HEK293 (cell line): ENCODE measurements at regions not wholly inside any gene's neighbourhood (a gene's known extent, or its start where the extent isn't known, plus 50 kb on each side); places are given as distances from the start of the nearest gene placed in this dataset.

Source experiments
- CTCF ChIA-PET: fragments of 350-600 bp; formaldehyde crosslinking; extraction: SDS; loops from one replicate; lab custom pipeline; 2021; ENCODE audit warnings: antibody characterized with exemption; lab: Yijun Ruan, JAX
- POLR2A ChIA-PET: fragments of 300-600 bp; formaldehyde crosslinking; extraction: SDS; loops from one replicate; lab custom pipeline; 2020; ENCODE audit warnings: antibody characterized with exemption, inconsistent platforms; lab: Yijun Ruan, JAX
- H3K27ac ChIP-seq: fragments of 200-500 bp; sonication (Bioruptor generic); 2 replicates; pipeline ENCODE4 v1.5.1; 2014; ENCODE audit warnings: low read depth, low read length, control low read depth, inconsistent platforms; ENCODE audit errors: extremely low read depth
- H3K36me3 ChIP-seq, 2 experiments: fragments of 200-500 bp in 1 of 2; sonication (Bioruptor generic) in 1 of 2; 1 replicate in 1 of 2; 2 replicates in 1 of 2; pipeline ENCODE4 v1.5.1; 2014 to 2017; ENCODE audit warnings: inconsistent platforms in 2 of 2, low read length in 2 of 2; ENCODE audit not compliant: control insufficient read depth in 2 of 2, insufficient read depth in 1 of 2
- H3K4me1 ChIP-seq: fragments of 200-500 bp; sonication (Bioruptor generic); 2 replicates; pipeline ENCODE4 v1.5.1; 2014; ENCODE audit warnings: mild to moderate bottlenecking, low read length, inconsistent platforms; ENCODE audit not compliant: control insufficient read depth, insufficient read depth
- H3K4me3 ChIP-seq: 2 replicates; pipeline ENCODE4 v1.5.1; 2011; ENCODE audit warnings: low read depth, mild to moderate bottlenecking, control low read depth, low read length, moderate library complexity
- H3K9me3 ChIP-seq: fragments of 200-500 bp; sonication (Bioruptor generic); 2 replicates; pipeline ENCODE4 v1.5.1; 2014; ENCODE audit warnings: low read depth, low read length, inconsistent platforms; ENCODE audit not compliant: control insufficient read depth, insufficient read depth
- BCL11B ChIP-seq: fragments of 450-650 bp; formaldehyde crosslinking; IDR thresholded peaks from 2 replicates; pipeline ENCODE4 v1.5.1; 2016; ENCODE audit warnings: low read depth, missing biosample characterization, missing genetic modification characterization
- CTCF ChIP-seq: fragments of 450-650 bp; formaldehyde crosslinking; IDR thresholded peaks from 2 replicates; pipeline ENCODE4 v1.5.1; 2016; ENCODE audit warnings: missing biosample characterization, missing genetic modification characterization
- TRIM28 ChIP-seq: IDR thresholded peaks from 2 replicates; pipeline ENCODE4 v1.6.1; 2011; ENCODE audit warnings: low read length, control low read depth, borderline replicate concordance
- ZFP37 ChIP-seq: fragments of 450-650 bp; formaldehyde crosslinking; IDR thresholded peaks from 2 replicates; pipeline ENCODE4 v1.5.1; 2016; ENCODE audit warnings: missing biosample characterization, missing genetic modification characterization
- ZNF114 ChIP-seq: fragments of 450-650 bp; formaldehyde crosslinking; IDR thresholded peaks from 2 replicates; pipeline ENCODE4 v1.5.0; 2017; ENCODE audit warnings: missing biosample characterization, missing genetic modification characterization
- ZNF148 ChIP-seq: fragments of 450-650 bp; formaldehyde crosslinking; IDR thresholded peaks from 2 replicates; pipeline ENCODE4 v1.5.0; 2017; ENCODE audit warnings: missing biosample characterization, missing genetic modification characterization, borderline replicate concordance
- ZNF175 ChIP-seq: fragments of 450-650 bp; formaldehyde crosslinking; IDR thresholded peaks from 2 replicates; pipeline ENCODE4 v1.5.1; 2016; ENCODE audit warnings: missing biosample characterization, missing genetic modification characterization
- ZNF2 ChIP-seq: fragments of 450-650 bp; formaldehyde crosslinking; IDR thresholded peaks from 2 replicates; pipeline ENCODE4 v1.5.1; 2016; ENCODE audit warnings: missing biosample characterization, missing genetic modification characterization
- ZNF280D ChIP-seq: fragments of 450-650 bp; formaldehyde crosslinking; IDR thresholded peaks from 2 replicates; pipeline ENCODE4 v1.5.1; 2016; ENCODE audit warnings: missing biosample characterization, missing genetic modification characterization
- ZNF501 ChIP-seq: fragments of 450-650 bp; formaldehyde crosslinking; IDR thresholded peaks from 2 replicates; pipeline ENCODE4 v1.5.1; 2016; ENCODE audit warnings: missing biosample characterization, missing genetic modification characterization
- ZNF513 ChIP-seq: fragments of 450-650 bp; IDR thresholded peaks from 2 replicates; pipeline ENCODE4 v1.5.1; 2018; ENCODE audit warnings: missing biosample characterization, missing genetic modification characterization
- ZNF585B ChIP-seq: fragments of 450-650 bp; formaldehyde crosslinking; IDR thresholded peaks from 2 replicates; pipeline ENCODE4 v1.5.1; 2016; ENCODE audit warnings: missing biosample characterization, missing genetic modification characterization
- ZNF596 ChIP-seq: fragments of 450-650 bp; IDR thresholded peaks from 2 replicates; pipeline ENCODE4 v1.5.0; 2018; ENCODE audit warnings: missing biosample characterization, mild to moderate bottlenecking, missing genetic modification characterization, moderate library complexity
- ZNF610 ChIP-seq: fragments of 450-650 bp; formaldehyde crosslinking; IDR thresholded peaks from 2 replicates; pipeline ENCODE4 v1.5.1; 2016; ENCODE audit warnings: missing biosample characterization, missing genetic modification characterization, borderline replicate concordance
- ZNF660 ChIP-seq: fragments of 450-650 bp; IDR thresholded peaks from 2 replicates; pipeline ENCODE4 v1.5.1; 2018; ENCODE audit warnings: missing biosample characterization, mild to moderate bottlenecking, missing genetic modification characterization
- ZNF692 ChIP-seq: fragments of 450-650 bp; formaldehyde crosslinking; IDR thresholded peaks from 2 replicates; pipeline ENCODE4 v1.5.1; 2016; ENCODE audit warnings: missing biosample characterization, missing genetic modification characterization
- ZNF843 ChIP-seq: fragments of 450-650 bp; formaldehyde crosslinking; IDR thresholded peaks from 2 replicates; pipeline ENCODE4 v1.5.1; 2016; ENCODE audit warnings: missing biosample characterization, missing genetic modification characterization
- ZSCAN30 ChIP-seq: fragments of 450-650 bp; IDR thresholded peaks from 2 replicates; pipeline ENCODE4 v1.5.1; 2018; ENCODE audit warnings: missing biosample characterization, mild to moderate bottlenecking, missing genetic modification characterization, moderate library complexity

GRCh38 chr6:87929843-87930288, 117.8 kb upstream of the SPACA1 start (continued):
- 0 out of 2 replicates have a peak, but pooled peaks have one; percentile 34 for TF ChIP-seq ZNF501 (tag by site-specific recombination)
- no peak for TF ChIP-seq ZNF585B
- TF ChIP-seq ZNF2 (tag by site-specific recombination): peak; percentile 79; the same call in 1 of the 2 replicates
- TF ChIP-seq ZSCAN30 (tag by site-specific recombination): 0 out of 2 replicates have a peak, but pooled peaks have one; percentile 65
- TF ChIP-seq TRIM28: peak; percentile 87; the same call in 1 of the 2 replicates
- TF ChIP-seq ZNF610 (tag by site-specific recombination): peak; percentile 77; the same call in 1 of the 2 replicates
- peak; percentile 86 for TF ChIP-seq CTCF (tag by site-specific recombination)
- TF ChIP-seq BCL11B (tag by site-specific recombination): no peak
- TF ChIP-seq ZFP37 (tag by site-specific recombination): no peak
- peak; percentile 59; the same call in 1 of the 2 replicates for TF ChIP-seq ZNF660 (tag by site-specific recombination)
- no peak for TF ChIP-seq ZNF596 (tag by site-specific recombination)
- no peak for TF ChIP-seq ZNF513
- peak; percentile 25; the same call in 1 of the 2 replicates for TF ChIP-seq ZNF692 (tag by site-specific recombination)
- TF ChIP-seq ZNF843 (tag by site-specific recombination): no peak

GRCh38 chr6:87926687-87927086, 121.0 kb upstream of the SPACA1 start:
- H3K27ac ChIP-seq: no peak overlapping the region
- TF ChIP-seq ZNF280D (tag by site-specific recombination): no peak
- no peaks in the 10 kb centered on the region for H3K4me1 ChIP-seq
- ChIA-PET CTCF (interaction anchor here (0.5 kb wide), 1 partner anchor 60 kb away, joined by 6 read pairs; no protein-coding TSS in a partner anchor), POLR2A (no interaction called here)
- H3K36me3 ChIP-seq: no peaks in the 10 kb centered on the region
- H3K4me3 ChIP-seq: no peak overlapping the region
- no peaks in the 10 kb centered on the region for H3K9me3 ChIP-seq

GRCh38 chr6:87926072-87926471, 121.6 kb upstream of the SPACA1 start:
- TF ChIP-seq ZNF175 (tag by site-specific recombination) (no peak), ZNF843 (tag by site-specific recombination) (no peak), ZNF114 (no peak), ZNF148 (tag by site-specific recombination) (no peak)
- Histone ChIP-seq H3K36me3 (no peaks in the 10 kb centered on the region), H3K27ac (no peak overlapping the region), H3K4me1 (no peaks in the 10 kb centered on the region), H3K9me3 (no peaks in the 10 kb centered on the region), H3K4me3 (no peak overlapping the region)
- POLR2A ChIA-PET: no interaction called here
- CTCF ChIA-PET: interaction anchor here (0.5 kb wide), 1 partner anchor 1898 kb away, joined by 5 read pairs; no protein-coding TSS in a partner anchor
